MM.1S (cell line): ENCODE measurements at regions not wholly inside any gene's neighbourhood (a gene's known extent, or its start where the extent isn't known, plus 50 kb on each side); places are given as distances from the start of the nearest gene placed in this dataset.

Source experiments
- EZH2phosphoT487 ChIP-seq: fragments of 300-600 bp; sonication (generic); IDR thresholded peaks from 2 replicates; pipeline ENCODE4 v1.6.1; 2018; ENCODE audit warnings: antibody characterized with exemption, low read length
- TF ChIP-seq, protein P1 (sequence below): fragments of 300-600 bp; sonication (generic); IDR thresholded peaks from 2 replicates; pipeline ENCODE4 v1.5.1; 2016; ENCODE audit warnings: antibody characterized with exemption, low read length, mixed read lengths

GRCh38 chr16:88282564-88283395, 100.0 kb upstream of the ZNF469 start:
- TF ChIP-seq EZH2phosphoT487, result no peak
- TF ChIP-seq, protein P1, sequence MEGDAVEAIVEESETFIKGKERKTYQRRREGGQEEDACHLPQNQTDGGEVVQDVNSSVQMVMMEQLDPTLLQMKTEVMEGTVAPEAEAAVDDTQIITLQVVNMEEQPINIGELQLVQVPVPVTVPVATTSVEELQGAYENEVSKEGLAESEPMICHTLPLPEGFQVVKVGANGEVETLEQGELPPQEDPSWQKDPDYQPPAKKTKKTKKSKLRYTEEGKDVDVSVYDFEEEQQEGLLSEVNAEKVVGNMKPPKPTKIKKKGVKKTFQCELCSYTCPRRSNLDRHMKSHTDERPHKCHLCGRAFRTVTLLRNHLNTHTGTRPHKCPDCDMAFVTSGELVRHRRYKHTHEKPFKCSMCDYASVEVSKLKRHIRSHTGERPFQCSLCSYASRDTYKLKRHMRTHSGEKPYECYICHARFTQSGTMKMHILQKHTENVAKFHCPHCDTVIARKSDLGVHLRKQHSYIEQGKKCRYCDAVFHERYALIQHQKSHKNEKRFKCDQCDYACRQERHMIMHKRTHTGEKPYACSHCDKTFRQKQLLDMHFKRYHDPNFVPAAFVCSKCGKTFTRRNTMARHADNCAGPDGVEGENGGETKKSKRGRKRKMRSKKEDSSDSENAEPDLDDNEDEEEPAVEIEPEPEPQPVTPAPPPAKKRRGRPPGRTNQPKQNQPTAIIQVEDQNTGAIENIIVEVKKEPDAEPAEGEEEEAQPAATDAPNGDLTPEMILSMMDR, result no peak
